ENCODE measurements at regions not wholly inside any gene's neighbourhood (a gene's known extent, or its start where the extent isn't known, plus 50 kb on each side); places are given as distances from the start of the nearest gene placed in this dataset.
"Not testable (repeated sequence)": the region's sequence is repeated elsewhere in the genome, so short reads cannot be mapped to it uniquely, and the experiment has no call there.

DNA sequence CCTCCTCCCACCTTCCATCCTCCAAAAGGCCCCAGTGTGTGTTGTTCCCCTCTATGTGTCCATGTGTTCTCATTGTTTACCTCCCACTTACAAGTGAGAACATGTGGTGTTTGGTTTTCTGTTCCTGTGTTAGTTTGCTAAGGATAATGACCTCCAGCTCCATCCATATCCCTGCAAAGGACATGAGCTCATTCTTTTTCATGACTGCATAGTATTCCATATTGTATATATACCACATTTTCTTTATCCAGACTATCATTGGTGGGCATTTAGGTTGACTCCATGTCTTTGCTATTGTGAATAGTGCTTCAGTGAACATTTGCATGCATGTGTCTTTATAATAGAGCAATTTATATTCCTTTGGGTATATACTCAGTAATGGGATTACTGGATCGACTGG lies 333.0 kb downstream of the BTBD3 start:
- H2BK5ac ChIP-seq (ENCODE audit: low read depth, low read length); H3K18ac ChIP-seq (ENCODE audit: extremely low read depth, low read length); H2BK15ac ChIP-seq (ENCODE audit: low read length); H3K4me3 ChIP-seq (ENCODE audit: extremely low read depth in 1 of 4, insufficient read depth in 2 of 4, low read depth in 3 of 4, low read length in 4 of 4); H3K79me2 ChIP-seq (ENCODE audit: control insufficient read depth in 1 of 2, insufficient read depth in 2 of 2, low read length in 2 of 2); H3K27ac ChIP-seq (ENCODE audit: low read depth, low read length); H4K8ac ChIP-seq (ENCODE audit: extremely low read depth, insufficient read depth, low read length); H4K5ac ChIP-seq (ENCODE audit: insufficient read length, low read depth, low read length); H2BK120ac ChIP-seq (replicated peaks; ENCODE audit: low read depth, low read length); H3K14ac ChIP-seq (ENCODE audit: insufficient read length); H3K4me1 ChIP-seq (replicated peaks in 1 of 4; ENCODE audit: control insufficient read depth in 3 of 4, insufficient read depth in 4 of 4, low read length in 3 of 4); H2BK20ac ChIP-seq (ENCODE audit: low read length); H3K9me3 ChIP-seq (ENCODE audit: insufficient read depth in 2 of 2, low read depth in 1 of 2, low read length in 1 of 2); H3K9ac ChIP-seq (replicated peaks in 1 of 4; ENCODE audit: extremely low read depth in 1 of 4, low read depth in 3 of 4, low read length in 3 of 4); FAIRE-seq; DNase-seq (ENCODE audit: low read depth in 1 of 2, low spot score in 2 of 2); H2AK5ac ChIP-seq (ENCODE audit: low read depth, low read length); H3K36me3 ChIP-seq (ENCODE audit: control insufficient read depth in 2 of 4, insufficient read depth in 4 of 4, low read length in 3 of 4); H2AFZ ChIP-seq (ENCODE audit: low read length); H3K4me2 ChIP-seq (ENCODE audit: insufficient read depth in 1 of 2, low read depth in 2 of 2, low read length in 2 of 2); H4K91ac ChIP-seq (replicated peaks; ENCODE audit: insufficient read length, low read length); H3K23me2 ChIP-seq (ENCODE audit: low read depth, low read length); H3K79me1 ChIP-seq (ENCODE audit: low read depth, low read length); H3K4ac ChIP-seq (replicated peaks; ENCODE audit: insufficient read length, low read depth, low read length); H3K23ac ChIP-seq (ENCODE audit: insufficient read length); H2BK12ac ChIP-seq (ENCODE audit: low read depth, low read length); H3K27me3 ChIP-seq (replicated peaks in 1 of 4; ENCODE audit: control insufficient read depth in 3 of 4, extremely low read depth in 1 of 4, insufficient read depth in 3 of 4, low read length in 3 of 4); POLR2A ChIA-PET (ENCODE audit: partially characterized antibody); H4K20me1 ChIP-seq (replicated peaks in 1 of 2; ENCODE audit: control insufficient read depth in 1 of 2, insufficient read depth in 2 of 2, low read length in 2 of 2); H3K56ac ChIP-seq (replicated peaks; ENCODE audit: insufficient read length, low read depth, low read length): not testable (repeated sequence)
- CTCF ChIA-PET (ENCODE audit: partially characterized antibody), result interaction anchor here (1.1 kb wide), 1 partner anchor 107 kb away, joined by 3 read pairs; no protein-coding TSS in a partner anchor
- WGBS, 2 experiments (ENCODE audit: extremely low coverage in 1 of 2, insufficient coverage in 1 of 2, insufficient read length in 1 of 2, insufficient replicate concordance in 2 of 2, low coverage in 1 of 2, low lambda C conversion rate in 2 of 2, missing lambda C conversion rate in 1 of 2), result 88% methylated on average over 1 of the region's 1 CpG; no CpG with 5 or more reads in 1 of the 2 experiments
- TF ChIP-seq KDM1A (IDR thresholded peaks at IDR 0.05; ENCODE audit: borderline replicate concordance, low read length), result peak; percentile 57

Data from H1 (cell line).